OCI-LY1 (cell line): ENCODE measurements at regions not wholly inside any gene's neighbourhood (a gene's known extent, or its start where the extent isn't known, plus 50 kb on each side); places are given as distances from the start of the nearest gene placed in this dataset.

Source experiments
- H2AFZ ChIP-seq: fragments of 200-600 bp; sonication (generic), shearing (Covaris generic); 2 replicates; pipeline ENCODE4 v1.6.0; 2014; ENCODE audit warnings: antibody characterized with exemption, mild to moderate bottlenecking, low read length
- H3F3A ChIP-seq: fragments of 200-600 bp; sonication (generic), shearing (Covaris generic); 2 replicates; pipeline ENCODE4 v1.6.0; 2014; ENCODE audit warnings: mild to moderate bottlenecking, antibody characterized with exemption, low read length, moderate library complexity; ENCODE audit not compliant: insufficient read depth
- H3K27ac ChIP-seq: fragments of 200-600 bp; sonication (generic); 2 replicates; pipeline ENCODE4 v1.5.1; 2014; ENCODE audit warnings: low read length, mixed run types, mild to moderate bottlenecking, low read depth; ENCODE audit not compliant: poor library complexity, severe bottlenecking
- H3K27me3 ChIP-seq: fragments of 200-600 bp; sonication (generic); 2 replicates; pipeline ENCODE4 v1.6.0; 2014; ENCODE audit warnings: antibody characterized with exemption, mild to moderate bottlenecking, low read length, moderate library complexity; ENCODE audit not compliant: insufficient read depth
- H3K36me3 ChIP-seq: fragments of 200-600 bp; sonication (generic); 2 replicates; pipeline ENCODE4 v1.6.1; 2014; ENCODE audit warnings: mild to moderate bottlenecking, antibody characterized with exemption, low read length, moderate library complexity, mixed read lengths; ENCODE audit not compliant: insufficient read depth
- H3K4me1 ChIP-seq: fragments of 200-600 bp; sonication (generic); 2 replicates; pipeline ENCODE4 v1.5.1; 2014; ENCODE audit warnings: mild to moderate bottlenecking, low read length, moderate library complexity; ENCODE audit not compliant: insufficient read depth, severe bottlenecking
- H3K4me2 ChIP-seq: fragments of 200-600 bp; sonication (generic), shearing (Covaris generic); 2 replicates; pipeline ENCODE4 v1.6.1; 2014; ENCODE audit warnings: low read length
- H3K4me3 ChIP-seq: fragments of 200-600 bp; sonication (generic); 2 replicates; pipeline ENCODE4 v1.5.1; 2014; ENCODE audit warnings: low read length, low read depth, mild to moderate bottlenecking, mixed read lengths; ENCODE audit not compliant: poor library complexity, severe bottlenecking
- H3K79me2 ChIP-seq: fragments of 200-600 bp; shearing (Covaris generic); 2 replicates; pipeline ENCODE4 v1.6.1; 2016; ENCODE audit warnings: mixed run types, low read length, mixed read lengths; ENCODE audit not compliant: insufficient read depth
- H3K9ac ChIP-seq: fragments of 200-600 bp; sonication (generic), shearing (Covaris generic); 2 replicates; pipeline ENCODE4 v1.6.1; 2014; ENCODE audit warnings: mild to moderate bottlenecking, low read length, mixed read lengths
- H3K9me2 ChIP-seq: fragments of 200-600 bp; sonication (generic), shearing (Covaris generic); 2 replicates; pipeline ENCODE4 v1.6.1; 2014; ENCODE audit warnings: low read depth, mild to moderate bottlenecking, low read length, mixed read lengths
- H3K9me3 ChIP-seq: fragments of 200-600 bp; shearing (Covaris generic); 2 replicates; pipeline ENCODE4 v1.6.1; 2014; ENCODE audit warnings: low read length, mixed read lengths
- H4K20me1 ChIP-seq: fragments of 200-600 bp; sonication (generic), shearing (Covaris generic); 2 replicates; pipeline ENCODE4 v1.6.0; 2016; ENCODE audit warnings: mild to moderate bottlenecking, low read length; ENCODE audit not compliant: insufficient read depth
- EZH2 ChIP-seq: fragments of 200-600 bp; sonication (generic), shearing (Covaris generic); IDR thresholded peaks from 2 replicates; pipeline ENCODE4 v1.8.0; 2017; ENCODE audit warnings: borderline replicate concordance, mixed run types, mild to moderate bottlenecking, antibody characterized with exemption, low read length, moderate library complexity, mixed read lengths
- TF ChIP-seq, protein P1 (sequence below): fragments of 200-600 bp; sonication (generic), shearing (Covaris generic); IDR thresholded peaks from 2 replicates; pipeline ENCODE4 v1.5.1; 2017; ENCODE audit warnings: mild to moderate bottlenecking, antibody characterized with exemption, low read length, moderate library complexity, mixed read lengths

GRCh38 chr19:5228490-5228889 is 112.1 kb downstream of the PTPRS start:
- no peaks in the 10 kb centered on the region for H4K20me1 ChIP-seq
- no peaks in the 10 kb centered on the region for H3K9me2 ChIP-seq
- H3K4me1 ChIP-seq: no peaks in the 10 kb centered on the region
- no peaks in the 10 kb centered on the region for H3K36me3 ChIP-seq
- TF ChIP-seq, protein P1, sequence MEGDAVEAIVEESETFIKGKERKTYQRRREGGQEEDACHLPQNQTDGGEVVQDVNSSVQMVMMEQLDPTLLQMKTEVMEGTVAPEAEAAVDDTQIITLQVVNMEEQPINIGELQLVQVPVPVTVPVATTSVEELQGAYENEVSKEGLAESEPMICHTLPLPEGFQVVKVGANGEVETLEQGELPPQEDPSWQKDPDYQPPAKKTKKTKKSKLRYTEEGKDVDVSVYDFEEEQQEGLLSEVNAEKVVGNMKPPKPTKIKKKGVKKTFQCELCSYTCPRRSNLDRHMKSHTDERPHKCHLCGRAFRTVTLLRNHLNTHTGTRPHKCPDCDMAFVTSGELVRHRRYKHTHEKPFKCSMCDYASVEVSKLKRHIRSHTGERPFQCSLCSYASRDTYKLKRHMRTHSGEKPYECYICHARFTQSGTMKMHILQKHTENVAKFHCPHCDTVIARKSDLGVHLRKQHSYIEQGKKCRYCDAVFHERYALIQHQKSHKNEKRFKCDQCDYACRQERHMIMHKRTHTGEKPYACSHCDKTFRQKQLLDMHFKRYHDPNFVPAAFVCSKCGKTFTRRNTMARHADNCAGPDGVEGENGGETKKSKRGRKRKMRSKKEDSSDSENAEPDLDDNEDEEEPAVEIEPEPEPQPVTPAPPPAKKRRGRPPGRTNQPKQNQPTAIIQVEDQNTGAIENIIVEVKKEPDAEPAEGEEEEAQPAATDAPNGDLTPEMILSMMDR: no peak
- no peak for TF ChIP-seq EZH2
- no peak overlapping the region for H3K9ac ChIP-seq
- no peaks in the 10 kb centered on the region for H3K9me3 ChIP-seq
- H3K27ac ChIP-seq: no peak overlapping the region
- no peaks in the 10 kb centered on the region for H3K27me3 ChIP-seq
- no peak overlapping the region for H3K4me2 ChIP-seq
- H3F3A ChIP-seq: no peaks in the 10 kb centered on the region
- no peak overlapping the region for H2AFZ ChIP-seq
- no peaks in the 10 kb centered on the region for H3K79me2 ChIP-seq
- H3K4me3 ChIP-seq: no peak overlapping the region

DNA sequence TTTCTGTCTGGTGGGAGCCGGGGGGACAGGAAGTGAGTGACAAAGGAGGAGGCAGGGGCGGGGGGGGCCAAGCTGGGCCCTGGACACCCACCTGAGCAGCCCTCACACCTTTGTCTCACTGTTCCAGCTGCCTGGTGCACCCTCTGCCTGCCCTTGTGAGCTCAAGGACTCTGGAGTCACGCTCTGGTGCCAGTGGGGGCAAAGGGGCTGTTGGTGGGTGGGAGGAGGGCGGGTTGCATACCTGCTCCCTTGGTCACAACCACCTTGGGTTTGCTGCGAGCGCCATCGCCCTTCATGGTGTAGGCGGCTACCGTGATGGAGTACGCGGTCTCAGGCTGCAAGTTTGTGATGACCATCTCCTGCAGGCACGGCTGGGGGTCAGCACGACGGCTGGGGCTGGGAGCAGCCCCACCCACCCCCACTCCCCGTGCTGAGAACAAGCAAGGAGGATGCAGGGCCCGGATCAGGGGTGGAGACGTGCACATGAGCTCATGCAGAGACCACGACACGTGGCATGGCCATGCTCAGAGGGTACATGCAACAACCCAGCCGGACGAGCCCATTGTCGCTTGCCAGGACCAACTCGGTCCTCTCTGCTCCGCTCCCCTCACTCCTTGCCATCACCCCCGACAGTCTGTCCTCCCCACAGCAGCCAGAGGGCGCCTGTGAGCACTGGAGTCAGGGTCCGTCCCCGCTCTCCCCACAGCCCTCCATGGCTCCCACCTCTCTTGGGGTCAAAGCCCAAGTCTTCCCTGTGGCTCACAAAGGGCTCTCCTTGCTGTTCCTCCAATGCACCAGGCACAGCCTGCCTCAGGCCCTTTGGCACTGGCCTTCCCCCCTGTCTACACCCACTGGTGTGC is 114.9 kb downstream of the PTPRS start:
- no peak overlapping the region for H3K4me2 ChIP-seq
- H3K9me2 ChIP-seq: no peaks in the 10 kb centered on the region
- H3K4me1 ChIP-seq: no peaks in the 10 kb centered on the region
- no peak overlapping the region for H3K9ac ChIP-seq
- H3K27ac ChIP-seq: no peak overlapping the region
- H3K79me2 ChIP-seq: no peaks in the 10 kb centered on the region
- no peaks in the 10 kb centered on the region for H3F3A ChIP-seq
- no peaks in the 10 kb centered on the region for H3K36me3 ChIP-seq
- H4K20me1 ChIP-seq: no peaks in the 10 kb centered on the region
- no peaks in the 10 kb centered on the region for H3K27me3 ChIP-seq
- H3K4me3 ChIP-seq: no peak overlapping the region
- H2AFZ ChIP-seq: no peak overlapping the region
- no peak for TF ChIP-seq EZH2
- TF ChIP-seq, protein P1: peak; percentile 55
- no peaks in the 10 kb centered on the region for H3K9me3 ChIP-seq

DNA sequence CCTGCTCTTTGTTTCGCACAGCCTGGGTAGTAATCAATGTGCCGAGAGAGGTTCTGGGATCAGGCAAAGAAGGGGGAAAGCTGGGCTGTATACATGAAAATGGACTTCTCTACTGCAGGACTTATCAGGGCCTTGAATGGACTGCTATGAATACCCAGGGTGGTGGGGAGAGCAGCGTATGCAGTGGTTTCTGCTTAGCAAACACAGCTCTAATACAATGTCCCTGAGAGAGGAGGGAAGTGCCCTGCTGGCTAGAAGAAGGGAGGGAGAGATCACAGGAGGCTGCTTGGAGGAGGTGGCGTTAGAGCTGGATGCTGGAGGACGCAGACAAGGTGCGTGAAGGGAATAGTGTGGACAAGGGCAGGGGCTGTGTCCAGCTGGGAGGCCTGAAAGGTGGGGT is 116.1 kb downstream of the PTPRS start:
- H3K4me1 ChIP-seq: no peaks in the 10 kb centered on the region
- H2AFZ ChIP-seq: no peak overlapping the region
- H3K9me2 ChIP-seq: no peaks in the 10 kb centered on the region
- H3K36me3 ChIP-seq: no peaks in the 10 kb centered on the region
- H3F3A ChIP-seq: no peaks in the 10 kb centered on the region
- H3K4me3 ChIP-seq: no peak overlapping the region
- no peak overlapping the region for H3K9ac ChIP-seq
- no peak for TF ChIP-seq EZH2
- TF ChIP-seq, protein P1: no peak
- H3K27ac ChIP-seq: no peak overlapping the region
- H3K79me2 ChIP-seq: no peaks in the 10 kb centered on the region
- no peaks in the 10 kb centered on the region for H4K20me1 ChIP-seq
- H3K4me2 ChIP-seq: no peak overlapping the region
- 0 out of 2 replicates have a peak, but pooled peaks cover 4% of the 10 kb centered on the region for H3K27me3 ChIP-seq
- H3K9me3 ChIP-seq: no peaks in the 10 kb centered on the region
